HG03469 (cell line): ENCODE measurements at regions not wholly inside any gene's neighbourhood (a gene's known extent, or its start where the extent isn't known, plus 50 kb on each side); places are given as distances from the start of the nearest gene placed in this dataset.

Experiments used
- ATAC-seq: cut with Tn5 transposase; IDR thresholded peaks from one replicate; pipeline ENCODE4 v1.9.1; 2021; ENCODE audit warnings: mild to moderate bottlenecking, moderate library complexity, moderate number of reproducible peaks; ENCODE audit not compliant: unreplicated experiment

- ATAC-seq = no peak
Observed at GRCh38 chr4:12884846-12885796, 599.0 kb downstream of the RAB28 start.

- ATAC-seq = no peak
Observed at GRCh38 chr4:12881945-12882584, 602.1 kb downstream of the RAB28 start.

- ATAC-seq = no peak
Observed at GRCh38 chr4:12880844-12881243, 603.3 kb downstream of the RAB28 start.

- ATAC-seq = no peak
Observed at GRCh38 chr4:12879496-12879895, 604.6 kb downstream of the RAB28 start.

- ATAC-seq = no peak
Observed at GRCh38 chr4:12875640-12876243, 608.4 kb downstream of the RAB28 start.

GRCh38 chr4:12873351-12873750 lies 610.8 kb downstream of the RAB28 start:
- no peak for ATAC-seq

- ATAC-seq = no peak
Observed at GRCh38 chr4:12861422-12861821, 622.7 kb downstream of the RAB28 start.

GRCh38 chr4:12852338-12853307 lies 631.5 kb downstream of the RAB28 start:
- ATAC-seq = no peak

- no peak for ATAC-seq
Observed at GRCh38 chr4:12846368-12846767, 637.8 kb downstream of the RAB28 start.

GRCh38 chr4:12844141-12844540 lies 640.0 kb downstream of the RAB28 start:
- no peak for ATAC-seq

- no peak for ATAC-seq
Observed at GRCh38 chr4:12827966-12828365, 656.2 kb downstream of the RAB28 start.

- ATAC-seq = no peak
Observed at GRCh38 chr4:12791536-12791935, 692.6 kb downstream of the RAB28 start.

- no peak for ATAC-seq
Observed at GRCh38 chr4:12787261-12787660, 696.9 kb downstream of the RAB28 start.

GRCh38 chr4:12778706-12779105 lies 705.4 kb downstream of the RAB28 start:
- no peak for ATAC-seq

- ATAC-seq = no peak
Observed at GRCh38 chr4:12778191-12778590, 705.9 kb downstream of the RAB28 start.

- ATAC-seq = no peak
Observed at GRCh38 chr4:12770351-12770750, 713.8 kb downstream of the RAB28 start.

GRCh38 chr4:12761694-12762093 lies 722.4 kb downstream of the RAB28 start:
- ATAC-seq = no peak

- ATAC-seq = no peak
Observed at GRCh38 chr4:12747154-12747553, 737.0 kb downstream of the RAB28 start.

GRCh38 chr4:12746221-12746620 lies 737.9 kb downstream of the RAB28 start:
- no peak for ATAC-seq

GRCh38 chr4:12734586-12734985 lies 749.6 kb downstream of the RAB28 start:
- no peak for ATAC-seq

- ATAC-seq = no peak
Observed at GRCh38 chr4:12729384-12729783, 754.8 kb downstream of the RAB28 start.
